NCI-H1105 treated with DMSO at 0.1 percent for 48 hours (cell line): ENCODE measurements at regions not wholly inside any gene's neighbourhood (a gene's known extent, or its start where the extent isn't known, plus 50 kb on each side); places are given as distances from the start of the nearest gene placed in this dataset.
"Not testable (repeated sequence)": the region's sequence is repeated elsewhere in the genome, so short reads cannot be mapped to it uniquely, and the experiment has no call there.

ENCODE experiments used
- DNase-seq: peaks from one replicate; lab custom pipeline; 2025; lab: John Stamatoyannopoulos, UW

GRCh38 chr6:144617708-144618107 lies 332.6 kb downstream of the UTRN start:
- no peak for DNase-seq

- no peak for DNase-seq
Measured at GRCh38 chr6:144619966-144620365, 334.8 kb downstream of the UTRN start.

GRCh38 chr6:144621332-144621731 lies 336.2 kb downstream of the UTRN start:
- no peak for DNase-seq

- no peak for DNase-seq
Measured at GRCh38 chr6:144624246-144624645, 339.1 kb downstream of the UTRN start.

- DNase-seq, result no peak
Measured at GRCh38 chr6:144624716-144625115, 339.6 kb downstream of the UTRN start.

GRCh38 chr6:144630857-144631256 lies 345.7 kb downstream of the UTRN start:
- DNase-seq, result no peak

GRCh38 chr6:144632266-144632665 lies 347.1 kb downstream of the UTRN start:
- DNase-seq, result no peak

GRCh38 chr6:144633886-144634285 lies 348.8 kb downstream of the UTRN start:
- no peak for DNase-seq

- no peak for DNase-seq
Measured at GRCh38 chr6:144634371-144634770, 349.2 kb downstream of the UTRN start.

GRCh38 chr6:144635051-144635450 lies 349.9 kb downstream of the UTRN start:
- no peak for DNase-seq

- DNase-seq, result not testable (repeated sequence)
Measured at GRCh38 chr6:144636025-144636424, 350.9 kb downstream of the UTRN start.

GRCh38 chr6:144637541-144637940 lies 352.4 kb downstream of the UTRN start:
- DNase-seq, result no peak

- no peak for DNase-seq
Measured at GRCh38 chr6:144639654-144640053, 354.5 kb downstream of the UTRN start.

GRCh38 chr6:144641286-144641685 lies 356.2 kb downstream of the UTRN start:
- no peak for DNase-seq

- DNase-seq, result no peak
Measured at GRCh38 chr6:144644776-144645175, 359.6 kb downstream of the UTRN start.

- DNase-seq, result no peak
Measured at GRCh38 chr6:144646093-144647056, 361.2 kb downstream of the UTRN start.

- no peak for DNase-seq
Measured at GRCh38 chr6:144647406-144647964, 362.4 kb downstream of the UTRN start.

- DNase-seq, result no peak
Measured at GRCh38 chr6:144647971-144648651, 363.0 kb downstream of the UTRN start.

GRCh38 chr6:144649085-144649484 lies 363.9 kb downstream of the UTRN start:
- DNase-seq, result no peak

GRCh38 chr6:144651234-144651633 lies 366.1 kb downstream of the UTRN start:
- DNase-seq, result no peak

GRCh38 chr6:144652292-144652891 lies 367.3 kb downstream of the UTRN start:
- no peak for DNase-seq

GRCh38 chr6:144653885-144654505 lies 368.9 kb downstream of the UTRN start:
- no peak for DNase-seq
